H9 (cell line): ENCODE measurements at regions not wholly inside any gene's neighbourhood (a gene's known extent, or its start where the extent isn't known, plus 50 kb on each side); places are given as distances from the start of the nearest gene placed in this dataset.

Source experiments
- DNase-seq: peaks from one replicate; pipeline ENCODE4 v3.0.0-alpha.2; 2017
- H2AFZ ChIP-seq: one replicate; pipeline ENCODE4 v1.6.1; 2013; ENCODE audit warnings: mild to moderate bottlenecking, low read length, control low read depth, moderate library complexity
- H2AK5ac ChIP-seq: 2 replicates; pipeline ENCODE4 v1.6.1; 2013; ENCODE audit warnings: low read length, control low read depth, mixed read lengths; ENCODE audit not compliant: insufficient read length
- H2BK120ac ChIP-seq: one replicate; pipeline ENCODE4 v1.6.1; 2013; ENCODE audit warnings: low read depth, mild to moderate bottlenecking, low read length, control low read depth, inconsistent platforms; ENCODE audit not compliant: poor library complexity, severe bottlenecking
- H2BK12ac ChIP-seq: 2 replicates; pipeline ENCODE4 v1.6.1; 2013; ENCODE audit warnings: low read length, control low read depth, mixed read lengths, low read depth; ENCODE audit not compliant: insufficient read length
- H2BK15ac ChIP-seq: 2 replicates; pipeline ENCODE4 v1.6.1; 2013; ENCODE audit warnings: low read depth, low read length, control low read depth
- H2BK20ac ChIP-seq: one replicate; pipeline ENCODE4 v1.6.1; 2013; ENCODE audit warnings: low read depth, mild to moderate bottlenecking, low read length, control low read depth, inconsistent platforms; ENCODE audit not compliant: poor library complexity, severe bottlenecking
- H2BK5ac ChIP-seq: 2 replicates; pipeline ENCODE4 v1.6.1; 2013; ENCODE audit warnings: low read length, control low read depth, mixed read lengths; ENCODE audit not compliant: insufficient read length
- H3K14ac ChIP-seq: 2 replicates; pipeline ENCODE4 v1.6.1; 2013; ENCODE audit warnings: low read length, control low read depth; ENCODE audit not compliant: insufficient read depth
- H3K18ac ChIP-seq: 2 replicates; pipeline ENCODE4 v1.6.1; 2013; ENCODE audit warnings: low read depth, mild to moderate bottlenecking, mixed read lengths, low read length, control low read depth; ENCODE audit not compliant: insufficient read length
- H3K23ac ChIP-seq: 2 replicates; pipeline ENCODE4 v1.6.1; 2013; ENCODE audit warnings: low read length, control low read depth, mixed read lengths, low read depth; ENCODE audit not compliant: insufficient read length
- H3K23me2 ChIP-seq: 2 replicates; pipeline ENCODE4 v1.6.1; 2013; ENCODE audit warnings: low read depth, mild to moderate bottlenecking, mixed read lengths, low read length, control low read depth; ENCODE audit not compliant: insufficient read length, poor library complexity, severe bottlenecking
- H3K27ac ChIP-seq: 2 replicates; pipeline ENCODE4 v1.5.1; 2013; ENCODE audit warnings: low read length, control low read depth, mixed read lengths, low read depth; ENCODE audit not compliant: insufficient read length
- H3K27me3 ChIP-seq: 2 replicates; pipeline ENCODE4 v1.6.1; 2013; ENCODE audit warnings: low read length, control low read depth, inconsistent platforms; ENCODE audit not compliant: insufficient read depth
- H3K4ac ChIP-seq: 2 replicates; pipeline ENCODE4 v1.6.1; 2013; ENCODE audit warnings: low read depth, mild to moderate bottlenecking, control low read depth, inconsistent platforms, low read length, moderate library complexity
- H3K4me1 ChIP-seq: 2 replicates; pipeline ENCODE4 v1.6.1; 2013; ENCODE audit warnings: low read length, control low read depth, inconsistent platforms; ENCODE audit not compliant: insufficient read depth
- H3K4me2 ChIP-seq: 2 replicates; pipeline ENCODE4 v1.6.1; 2013; ENCODE audit warnings: low read length, control low read depth, mixed read lengths; ENCODE audit not compliant: insufficient read length, insufficient read depth
- H3K56ac ChIP-seq: 2 replicates; pipeline ENCODE4 v1.6.1; 2013; ENCODE audit warnings: low read depth, mild to moderate bottlenecking, mixed read lengths, low read length, control low read depth; ENCODE audit not compliant: insufficient read length
- H3K79me1 ChIP-seq: 2 replicates; pipeline ENCODE4 v1.6.1; 2013; ENCODE audit warnings: low read depth, mild to moderate bottlenecking, moderate library complexity, low read length, control low read depth, inconsistent platforms; ENCODE audit not compliant: insufficient read depth, poor library complexity, severe bottlenecking
- H3K79me2 ChIP-seq: 2 replicates; pipeline ENCODE4 v1.6.1; 2013; ENCODE audit warnings: low read length, control low read depth, inconsistent platforms; ENCODE audit not compliant: insufficient read depth
- H3K9ac ChIP-seq: 2 replicates; pipeline ENCODE4 v1.6.1; 2013; ENCODE audit warnings: low read length, control low read depth, mixed read lengths; ENCODE audit not compliant: insufficient read length; ENCODE audit errors: extremely low read depth
- H3K9me3 ChIP-seq: one replicate; pipeline ENCODE4 v1.6.1; 2013; ENCODE audit warnings: low read depth, low read length, inconsistent platforms; ENCODE audit not compliant: control insufficient read depth
- H3T11ph ChIP-seq: one replicate; pipeline ENCODE4 v1.6.1; 2013; ENCODE audit warnings: mild to moderate bottlenecking, low read length, control low read depth, inconsistent platforms
- H4K20me1 ChIP-seq: one replicate; pipeline ENCODE4 v1.6.1; 2013; ENCODE audit not compliant: control insufficient read depth, insufficient read length, insufficient read depth
- H4K5ac ChIP-seq: 2 replicates; pipeline ENCODE4 v1.6.1; 2013; ENCODE audit warnings: low read depth, mild to moderate bottlenecking, mixed read lengths, low read length, control low read depth; ENCODE audit not compliant: insufficient read length
- H4K8ac ChIP-seq: replicated peaks from 2 replicates; pipeline ENCODE4 v1.6.1; 2013; ENCODE audit warnings: low read length, control low read depth, mixed read lengths, low read depth; ENCODE audit not compliant: insufficient read length
- H4K91ac ChIP-seq: 2 replicates; pipeline ENCODE4 v1.6.1; 2013; ENCODE audit warnings: low read depth, mild to moderate bottlenecking, moderate library complexity, mixed read lengths, low read length, control low read depth; ENCODE audit not compliant: insufficient read length
- H3K27ac Mint-ChIP-seq, 3 experiments: 2 replicates in 2 of 3; 3 replicates in 1 of 3; pipeline ENCODE4 v1.8.0; 2020 to 2021; ENCODE audit warnings: mixed read lengths in 3 of 3, mild to moderate bottlenecking in 1 of 3, moderate library complexity in 1 of 3
- H3K27me3 Mint-ChIP-seq: 2 replicates; pipeline ENCODE4 v1.8.0; 2021; ENCODE audit warnings: low read depth, mild to moderate bottlenecking, moderate library complexity, mixed read lengths
- H3K36me3 Mint-ChIP-seq, 3 experiments: 2 replicates in 2 of 3; 3 replicates in 1 of 3; pipeline ENCODE4 v1.8.0; 2020 to 2021; ENCODE audit warnings: low read depth in 3 of 3, mixed read lengths in 3 of 3; ENCODE audit not compliant: insufficient read depth in 1 of 3
- H3K4me1 Mint-ChIP-seq, 2 experiments: 2 replicates each; pipeline ENCODE4 v1.8.0; 2020; ENCODE audit warnings: mixed read lengths in 2 of 2
- H3K4me3 Mint-ChIP-seq, 2 experiments: 2 replicates in 1 of 2; 3 replicates in 1 of 2; pipeline ENCODE4 v1.8.0; 2020 to 2021; ENCODE audit warnings: mild to moderate bottlenecking in 2 of 2, mixed read lengths in 2 of 2, moderate library complexity in 1 of 2
- H3K9me3 Mint-ChIP-seq, 2 experiments: 2 replicates in 1 of 2; 3 replicates in 1 of 2; pipeline ENCODE4 v1.8.0; 2020; ENCODE audit warnings: mild to moderate bottlenecking in 2 of 2, mixed read lengths in 2 of 2, moderate library complexity in 1 of 2
- WGBS: extraction: QIAGEN DNeasy Blood & Tissue Kit; methylation state at CpG from one replicate; pipeline ENCODE4 v1.1.7; 2013; ENCODE audit warnings: missing lambda C conversion rate, low lambda C conversion rate, mixed read lengths; ENCODE audit not compliant: insufficient read length; ENCODE audit errors: extremely low coverage; 5-methylcytosine and 5-hydroxymethylcytosine counted together
- TF ChIP-seq, protein P1 (sequence below): fragments of 200-600 bp; sonication (generic); conservative IDR thresholded peaks from 3 replicates; pipeline ENCODE4 v1.8.0; 2021; ENCODE audit warnings: antibody characterized with exemption, mild to moderate bottlenecking

DNA sequence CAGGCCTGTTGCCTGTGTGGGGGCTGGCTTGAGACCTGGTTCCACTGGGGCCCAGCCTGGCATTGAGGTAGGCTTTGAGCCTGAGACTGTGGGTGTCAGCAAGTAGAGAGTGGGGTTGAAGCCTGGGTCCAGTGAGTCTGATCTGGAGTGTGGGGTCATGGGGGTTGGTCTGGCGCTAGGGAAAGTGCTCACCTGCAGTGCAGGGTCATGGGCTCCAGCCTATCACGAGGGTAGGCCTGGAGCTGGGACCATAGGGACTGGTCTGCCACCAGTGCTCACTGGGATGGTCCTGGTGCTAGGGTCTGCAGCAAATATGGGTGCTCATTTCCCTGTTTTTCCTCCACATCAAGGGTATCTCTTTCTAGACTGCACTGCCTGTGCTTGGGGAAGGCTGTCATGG, 95.4 kb upstream of the KLF14 start:
- no peaks in the 10 kb centered on the region for H4K20me1 ChIP-seq
- no peak overlapping the region for H2BK5ac ChIP-seq
- H3K23ac ChIP-seq: no peak overlapping the region
- peaks cover 1% of the 10 kb centered on the region; the same call in 1 of the 2 replicates for H3K27me3 Mint-ChIP-seq
- H3K23me2 ChIP-seq: no peaks in the 10 kb centered on the region
- H2BK20ac ChIP-seq: no peak overlapping the region
- H3K79me2 ChIP-seq: no peaks in the 10 kb centered on the region
- H3K18ac ChIP-seq: no peak overlapping the region
- no peak overlapping the region for H4K5ac ChIP-seq
- no peak overlapping the region for H3K56ac ChIP-seq
- no peak overlapping the region for H2BK120ac ChIP-seq
- H3K4ac ChIP-seq: no peak overlapping the region
- no peak overlapping the region; the same call in 1 of the 2 replicates for H3K14ac ChIP-seq
- H3K4me3 Mint-ChIP-seq: no peak overlapping the region
- peaks cover 17 to 19% of the 10 kb centered on the region in 2 experiments for H3K9me3 Mint-ChIP-seq
- H2AFZ ChIP-seq: no peak overlapping the region
- no peak overlapping the region for H3K9ac ChIP-seq
- H3K36me3 Mint-ChIP-seq: peaks cover 0 to 14% (median 4%) of the 10 kb centered on the region in 3 experiments; a peak in 4 of 7 replicates
- H4K8ac ChIP-seq: no peak overlapping the region
- H2BK15ac ChIP-seq: no peak overlapping the region
- no CpG with 5 or more reads among the region's 2 CpGs for WGBS
- no peak overlapping the region for H3T11ph ChIP-seq
- no peak overlapping the region; a peak in 2 of 7 replicates for H3K27ac Mint-ChIP-seq
- no peaks in the 10 kb centered on the region for H3K4me1 ChIP-seq
- no peaks in the 10 kb centered on the region for H3K79me1 ChIP-seq
- DNase-seq: no peak
- H3K27me3 ChIP-seq: no peaks in the 10 kb centered on the region
- no peak overlapping the region for H2BK12ac ChIP-seq
- no peaks in the 10 kb centered on the region for H3K9me3 ChIP-seq
- no peak overlapping the region for H3K4me2 ChIP-seq
- no peaks in the 10 kb centered on the region for H3K4me1 Mint-ChIP-seq
- TF ChIP-seq, protein P1, sequence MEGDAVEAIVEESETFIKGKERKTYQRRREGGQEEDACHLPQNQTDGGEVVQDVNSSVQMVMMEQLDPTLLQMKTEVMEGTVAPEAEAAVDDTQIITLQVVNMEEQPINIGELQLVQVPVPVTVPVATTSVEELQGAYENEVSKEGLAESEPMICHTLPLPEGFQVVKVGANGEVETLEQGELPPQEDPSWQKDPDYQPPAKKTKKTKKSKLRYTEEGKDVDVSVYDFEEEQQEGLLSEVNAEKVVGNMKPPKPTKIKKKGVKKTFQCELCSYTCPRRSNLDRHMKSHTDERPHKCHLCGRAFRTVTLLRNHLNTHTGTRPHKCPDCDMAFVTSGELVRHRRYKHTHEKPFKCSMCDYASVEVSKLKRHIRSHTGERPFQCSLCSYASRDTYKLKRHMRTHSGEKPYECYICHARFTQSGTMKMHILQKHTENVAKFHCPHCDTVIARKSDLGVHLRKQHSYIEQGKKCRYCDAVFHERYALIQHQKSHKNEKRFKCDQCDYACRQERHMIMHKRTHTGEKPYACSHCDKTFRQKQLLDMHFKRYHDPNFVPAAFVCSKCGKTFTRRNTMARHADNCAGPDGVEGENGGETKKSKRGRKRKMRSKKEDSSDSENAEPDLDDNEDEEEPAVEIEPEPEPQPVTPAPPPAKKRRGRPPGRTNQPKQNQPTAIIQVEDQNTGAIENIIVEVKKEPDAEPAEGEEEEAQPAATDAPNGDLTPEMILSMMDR: no peak
- no peak overlapping the region for H2AK5ac ChIP-seq
- no peak overlapping the region for H3K27ac ChIP-seq
- no peak overlapping the region for H4K91ac ChIP-seq
